Liver (tissue), 8 donors: ENCODE measurements at regions not wholly inside any gene's neighbourhood (a gene's known extent, or its start where the extent isn't known, plus 50 kb on each side); places are given as distances from the start of the nearest gene placed in this dataset.

ENCODE experiments used
- DNase-seq: peaks from one replicate; pipeline ENCODE4 v3.0.0-alpha.2; 2017; ENCODE audit warnings: low spot score
- H3K27ac ChIP-seq, 2 donors: one replicate each; pipeline ENCODE4 v1.7.0; 2013; ENCODE audit warnings: inconsistent platforms in 2 of 2, low read length in 2 of 2, control low read depth in 1 of 2, low read depth in 1 of 2, mild to moderate bottlenecking in 1 of 2
- H3K27me3 ChIP-seq, 4 donors: one replicate each; pipeline versions ENCODE4 v1.6.1 to v1.7.0; 2013; ENCODE audit warnings: low read length in 3 of 4, inconsistent platforms in 1 of 4, mild to moderate bottlenecking in 1 of 4, moderate library complexity in 1 of 4; ENCODE audit not compliant: control insufficient read depth in 4 of 4, insufficient read depth in 4 of 4
- H3K36me3 ChIP-seq, 4 donors: one replicate each; pipeline versions ENCODE4 v1.6.1 to v1.7.0; 2013; ENCODE audit warnings: low read length in 3 of 4, mild to moderate bottlenecking in 3 of 4, low read depth in 1 of 4, moderate library complexity in 1 of 4; ENCODE audit not compliant: control insufficient read depth in 4 of 4, insufficient read depth in 3 of 4
- H3K4me1 ChIP-seq, 4 donors: one replicate each; pipeline versions ENCODE4 v1.6.1 to v1.7.0; 2013; ENCODE audit warnings: low read length in 3 of 4, mild to moderate bottlenecking in 3 of 4, moderate library complexity in 1 of 4; ENCODE audit not compliant: control insufficient read depth in 4 of 4, insufficient read depth in 4 of 4
- H3K4me3 ChIP-seq, 3 donors: one replicate each; pipeline versions ENCODE4 v1.6.1 to v1.7.0; 2013; ENCODE audit warnings: low read length in 3 of 3, control low read depth in 1 of 3, low read depth in 1 of 3, mild to moderate bottlenecking in 1 of 3
- H3K9ac ChIP-seq, 2 donors: one replicate each; pipeline ENCODE4 v1.7.0; 2013; ENCODE audit warnings: low read length in 2 of 2, mild to moderate bottlenecking in 2 of 2, moderate library complexity in 2 of 2, control low read depth in 1 of 2, low read depth in 1 of 2
- H3K9me3 ChIP-seq, 4 donors: one replicate each; pipeline versions ENCODE4 v1.6.1 to v1.7.0; 2013; ENCODE audit warnings: low read length in 3 of 4; ENCODE audit not compliant: control insufficient read depth in 4 of 4
- ATF3 ChIP-seq: IDR thresholded peaks from 2 replicates; pipeline ENCODE4 v1.6.1; 2016; ENCODE audit warnings: antibody characterized with exemption
- CTCF ChIP-seq: fragments of 150-350 bp; IDR thresholded peaks from 2 replicates; pipeline ENCODE4 v1.5.1; 2017; ENCODE audit warnings: improper control_type of control experiment, low read depth, low read length; ENCODE audit not compliant: missing input control
- EGR1 ChIP-seq, 2 donors: IDR thresholded peaks; 2 replicates each; pipeline ENCODE4 v1.6.1; 2016 to 2018; ENCODE audit warnings: antibody characterized with exemption in 2 of 2, low read depth in 2 of 2
- FOXA1 ChIP-seq: IDR thresholded peaks from 2 replicates; pipeline ENCODE4 v1.6.1; 2016; ENCODE audit warnings: antibody characterized with exemption
- FOXA2 ChIP-seq: IDR thresholded peaks from 2 replicates; pipeline ENCODE4 v1.6.1; 2016; ENCODE audit warnings: antibody characterized with exemption
- GABPA ChIP-seq, 2 donors: IDR thresholded peaks in 1 of 2; conservative IDR thresholded peaks in 1 of 2; 2 replicates each; pipeline ENCODE4 v1.6.1; 2016; ENCODE audit warnings: antibody characterized with exemption in 2 of 2, mild to moderate bottlenecking in 1 of 2, moderate library complexity in 1 of 2
- HNF4A ChIP-seq, 2 donors: conservative IDR thresholded peaks; 2 replicates each; pipeline ENCODE4 v1.6.1; 2016; ENCODE audit warnings: antibody characterized with exemption in 2 of 2, mild to moderate bottlenecking in 2 of 2
- HNF4G ChIP-seq: IDR thresholded peaks from 2 replicates; pipeline ENCODE4 v1.6.1; 2016; ENCODE audit warnings: antibody characterized with exemption
- JUND ChIP-seq, 2 donors: IDR thresholded peaks; 2 replicates each; pipeline ENCODE4 v1.6.1; 2016; ENCODE audit warnings: antibody characterized with exemption in 2 of 2
- MAX ChIP-seq: IDR thresholded peaks from 2 replicates; pipeline ENCODE4 v1.6.1; 2016; ENCODE audit warnings: antibody characterized with exemption
- NR2F2 ChIP-seq: IDR thresholded peaks from 2 replicates; pipeline ENCODE4 v1.6.1; 2016; ENCODE audit warnings: antibody characterized with exemption
- RAD21 ChIP-seq, 2 donors: IDR thresholded peaks; 2 replicates each; pipeline ENCODE4 v1.6.1; 2016; ENCODE audit warnings: antibody characterized with exemption in 2 of 2, mild to moderate bottlenecking in 2 of 2
- REST ChIP-seq: IDR thresholded peaks from 2 replicates; pipeline ENCODE4 v1.6.1; 2016; ENCODE audit warnings: antibody characterized with exemption, mild to moderate bottlenecking
- RXRA ChIP-seq, 2 donors: IDR thresholded peaks; 2 replicates each; pipeline ENCODE4 v1.6.1; 2017 to 2018; ENCODE audit warnings: antibody characterized with exemption in 2 of 2, mild to moderate bottlenecking in 1 of 2
- SP1 ChIP-seq: IDR thresholded peaks from 2 replicates; pipeline ENCODE4 v1.6.1; 2018; ENCODE audit warnings: antibody characterized with exemption, mild to moderate bottlenecking
- TAF1 ChIP-seq: conservative IDR thresholded peaks from 2 replicates; pipeline ENCODE4 v1.6.1; 2016; ENCODE audit warnings: antibody characterized with exemption, mild to moderate bottlenecking
- YY1 ChIP-seq: IDR thresholded peaks from 2 replicates; pipeline ENCODE4 v1.6.1; 2016; ENCODE audit warnings: antibody characterized with exemption, mild to moderate bottlenecking
- ZBTB33 ChIP-seq: IDR thresholded peaks from 2 replicates; pipeline ENCODE4 v1.6.1; 2016; ENCODE audit warnings: antibody characterized with exemption
- WGBS: extraction: QIAGEN DNeasy Blood & Tissue Kit; methylation state at CpG from one replicate; pipeline ENCODE4 v1.1.7; 2013; 5-methylcytosine and 5-hydroxymethylcytosine counted together
- donor health status: healthy.
- donor health status: healthy.
- donor health status: healthy.
- donor health status: healthy.
- donor health status: healthy.

GRCh38 chr3:164018500-164018899, 1059.8 kb downstream of the SI start:
- H3K27me3 ChIP-seq = no peaks in the 10 kb centered on the region

More at GRCh38 chr3:164018500-164018899, 1059.8 kb downstream of the SI start:
- TF ChIP-seq MAX = no peak
- no peak for TF ChIP-seq RAD21 (IDR thresholded peaks at IDR 0.05)
- TF ChIP-seq JUND (IDR thresholded peaks at IDR 0.05) = no peak
- no peak for TF ChIP-seq TAF1
- no peak for TF ChIP-seq GABPA (IDR thresholded peaks at IDR 0.05 in 1 of 2, conservative IDR thresholded peaks at IDR 0.05 in 1 of 2)
- TF ChIP-seq YY1 = no peak
- TF ChIP-seq EGR1 (IDR thresholded peaks at IDR 0.05; ENCODE audit: low read depth in 2 of 2) = no peak
- TF ChIP-seq RXRA (IDR thresholded peaks at IDR 0.05) = no peak
- TF ChIP-seq ZBTB33 = no peak
- TF ChIP-seq HNF4A (conservative IDR thresholded peaks at IDR 0.05) = no peak
- TF ChIP-seq REST = no peak
- TF ChIP-seq NR2F2 = no peak
- TF ChIP-seq FOXA1 = no peak
- TF ChIP-seq SP1 = no peak
- TF ChIP-seq ATF3 = no peak
- no peak for TF ChIP-seq FOXA2
- TF ChIP-seq CTCF = no peak
- TF ChIP-seq HNF4G = no peak
- Histone ChIP-seq H3K27ac (no peak overlapping the region), H3K4me3 (no peak overlapping the region), H3K36me3 (no peaks in the 10 kb centered on the region), H3K9ac (no peak overlapping the region), H3K4me1 (no peaks in the 10 kb centered on the region), H3K9me3 (no peaks in the 10 kb centered on the region)
- no peak for DNase-seq
- 83% methylated on average over 9 of the region's 9 CpGs for WGBS
